ENCODE measurements at regions not wholly inside any gene's neighbourhood (a gene's known extent, or its start where the extent isn't known, plus 50 kb on each side); places are given as distances from the start of the nearest gene placed in this dataset.
"Not testable (repeated sequence)": the region's sequence is repeated elsewhere in the genome, so short reads cannot be mapped to it uniquely, and the experiment has no call there.

GRCh38 chr1:201732351-201732750 lies 96.6 kb upstream of the IPO9 start:
- Histone ChIP-seq H3K9me3 (ENCODE audit: control insufficient read depth in 4 of 4, low read length in 3 of 4) (no peaks in the 10 kb centered on the region), H3K9ac (ENCODE audit: low read depth in 1 of 2, low read length in 2 of 2) (no peak overlapping the region), H3K27me3 (ENCODE audit: control insufficient read depth in 4 of 4, insufficient read depth in 4 of 4, low read length in 3 of 4) (no peaks in the 10 kb centered on the region), H3K27ac (ENCODE audit: low read depth in 1 of 2, low read length in 2 of 2) (no peak overlapping the region), H3K4me1 (ENCODE audit: control insufficient read depth in 4 of 4, insufficient read depth in 4 of 4, low read length in 3 of 4) (no peaks in the 10 kb centered on the region), H3K36me3 (ENCODE audit: control insufficient read depth in 4 of 4, insufficient read depth in 3 of 4, low read depth in 1 of 4, low read length in 3 of 4) (no peaks in the 10 kb centered on the region), H3K4me3 (ENCODE audit: low read depth in 1 of 3, low read length in 3 of 3) (no peak overlapping the region)
- TF ChIP-seq FOXA1 (IDR thresholded peaks at IDR 0.05) (no peak), TAF1 (conservative IDR thresholded peaks at IDR 0.05) (no peak), HNF4A (conservative IDR thresholded peaks at IDR 0.05) (no peak), ZBTB33 (IDR thresholded peaks at IDR 0.05) (no peak), SP1 (IDR thresholded peaks at IDR 0.05) (no peak), CTCF (IDR thresholded peaks at IDR 0.05; ENCODE audit: low read depth, low read length, missing input control) (no peak), ATF3 (IDR thresholded peaks at IDR 0.05) (no peak), RXRA (IDR thresholded peaks at IDR 0.05) (no peak), GABPA (IDR thresholded peaks at IDR 0.05 in 1 of 2, conservative IDR thresholded peaks at IDR 0.05 in 1 of 2) (no peak), MAX (IDR thresholded peaks at IDR 0.05) (no peak), EGR1 (IDR thresholded peaks at IDR 0.05; ENCODE audit: low read depth in 2 of 2) (no peak), RAD21 (IDR thresholded peaks at IDR 0.05) (no peak)
- 98% methylated on average over 2 of the region's 2 CpGs for WGBS
- no peak for DNase-seq (ENCODE audit: low spot score)

GRCh38 chr1:201734221-201734620 lies 94.7 kb upstream of the IPO9 start:
- WGBS, result 68% methylated on average over 4 of the region's 4 CpGs
- H3K36me3 ChIP-seq (ENCODE audit: control insufficient read depth in 4 of 4, insufficient read depth in 3 of 4, low read depth in 1 of 4, low read length in 3 of 4); H3K27ac ChIP-seq (ENCODE audit: low read depth in 1 of 2, low read length in 2 of 2); H3K4me3 ChIP-seq (ENCODE audit: low read depth in 1 of 3, low read length in 3 of 3); H3K9me3 ChIP-seq (ENCODE audit: control insufficient read depth in 4 of 4, low read length in 3 of 4); DNase-seq (ENCODE audit: low spot score); H3K4me1 ChIP-seq (ENCODE audit: control insufficient read depth in 4 of 4, insufficient read depth in 4 of 4, low read length in 3 of 4); H3K9ac ChIP-seq (ENCODE audit: low read depth in 1 of 2, low read length in 2 of 2); H3K27me3 ChIP-seq (ENCODE audit: control insufficient read depth in 4 of 4, insufficient read depth in 4 of 4, low read length in 3 of 4): not testable (repeated sequence)

GRCh38 chr1:201734786-201735185 lies 94.2 kb upstream of the IPO9 start:
- DNase-seq (ENCODE audit: low spot score), result no peak
- Histone ChIP-seq H3K36me3 (ENCODE audit: control insufficient read depth in 4 of 4, insufficient read depth in 3 of 4, low read depth in 1 of 4, low read length in 3 of 4) (no peaks in the 10 kb centered on the region), H3K27me3 (ENCODE audit: control insufficient read depth in 4 of 4, insufficient read depth in 4 of 4, low read length in 3 of 4) (no peaks in the 10 kb centered on the region), H3K4me1 (ENCODE audit: control insufficient read depth in 4 of 4, insufficient read depth in 4 of 4, low read length in 3 of 4) (peaks cover under 1 to 7% (median 4%) of the 10 kb centered on the region in 4 donors), H3K9me3 (ENCODE audit: control insufficient read depth in 4 of 4, low read length in 3 of 4) (no peaks in the 10 kb centered on the region), H3K27ac (ENCODE audit: low read depth in 1 of 2, low read length in 2 of 2) (no peak overlapping the region), H3K9ac (ENCODE audit: low read depth in 1 of 2, low read length in 2 of 2) (no peak overlapping the region), H3K4me3 (ENCODE audit: low read depth in 1 of 3, low read length in 3 of 3) (no peak overlapping the region)
- 63% methylated on average over 2 of the region's 2 CpGs for WGBS
- no peak for TF ChIP-seq TAF1 (conservative IDR thresholded peaks at IDR 0.05)
- no peak for TF ChIP-seq JUND (IDR thresholded peaks at IDR 0.05)
- TF ChIP-seq GABPA (IDR thresholded peaks at IDR 0.05 in 1 of 2, conservative IDR thresholded peaks at IDR 0.05 in 1 of 2), result no peak
- no peak for TF ChIP-seq CTCF (IDR thresholded peaks at IDR 0.05; ENCODE audit: low read depth, low read length, missing input control)
- no peak for TF ChIP-seq HNF4G (IDR thresholded peaks at IDR 0.05)
- no peak for TF ChIP-seq REST (IDR thresholded peaks at IDR 0.05)
- no peak for TF ChIP-seq HNF4A (conservative IDR thresholded peaks at IDR 0.05)
- TF ChIP-seq ZBTB33 (IDR thresholded peaks at IDR 0.05), result no peak

Data from liver (tissue), 8 donors.